ENCODE measurements at regions not wholly inside any gene's neighbourhood (a gene's known extent, or its start where the extent isn't known, plus 50 kb on each side); places are given as distances from the start of the nearest gene placed in this dataset.

DNA sequence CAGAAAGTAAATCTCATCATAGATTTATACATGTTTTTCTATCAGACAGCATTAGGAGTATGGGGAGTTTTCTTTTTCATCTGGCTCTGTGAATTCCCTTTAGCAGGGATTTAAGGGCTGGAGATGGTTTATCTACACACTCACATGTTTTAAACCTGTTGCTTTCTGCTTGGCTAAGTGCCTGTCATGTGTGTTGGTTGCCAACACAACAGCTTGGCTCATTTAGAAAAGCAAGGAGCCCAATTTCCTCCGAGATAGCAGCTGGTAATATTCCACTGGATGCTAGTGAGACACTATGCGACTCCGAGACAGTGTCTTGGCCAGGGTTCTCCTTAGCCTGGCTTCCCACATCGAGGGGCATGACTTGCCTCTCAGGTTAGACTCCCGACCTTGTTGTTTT lies 83.3 kb downstream of the KLF5 start:
- no peak overlapping the region for H3K4me3 ChIP-seq
- no peaks in the 10 kb centered on the region for H3K9me3 ChIP-seq
- no peak for DNase-seq
- no peaks in the 10 kb centered on the region for H3K36me3 ChIP-seq
- TF ChIP-seq, protein P1, sequence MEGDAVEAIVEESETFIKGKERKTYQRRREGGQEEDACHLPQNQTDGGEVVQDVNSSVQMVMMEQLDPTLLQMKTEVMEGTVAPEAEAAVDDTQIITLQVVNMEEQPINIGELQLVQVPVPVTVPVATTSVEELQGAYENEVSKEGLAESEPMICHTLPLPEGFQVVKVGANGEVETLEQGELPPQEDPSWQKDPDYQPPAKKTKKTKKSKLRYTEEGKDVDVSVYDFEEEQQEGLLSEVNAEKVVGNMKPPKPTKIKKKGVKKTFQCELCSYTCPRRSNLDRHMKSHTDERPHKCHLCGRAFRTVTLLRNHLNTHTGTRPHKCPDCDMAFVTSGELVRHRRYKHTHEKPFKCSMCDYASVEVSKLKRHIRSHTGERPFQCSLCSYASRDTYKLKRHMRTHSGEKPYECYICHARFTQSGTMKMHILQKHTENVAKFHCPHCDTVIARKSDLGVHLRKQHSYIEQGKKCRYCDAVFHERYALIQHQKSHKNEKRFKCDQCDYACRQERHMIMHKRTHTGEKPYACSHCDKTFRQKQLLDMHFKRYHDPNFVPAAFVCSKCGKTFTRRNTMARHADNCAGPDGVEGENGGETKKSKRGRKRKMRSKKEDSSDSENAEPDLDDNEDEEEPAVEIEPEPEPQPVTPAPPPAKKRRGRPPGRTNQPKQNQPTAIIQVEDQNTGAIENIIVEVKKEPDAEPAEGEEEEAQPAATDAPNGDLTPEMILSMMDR (IDR thresholded peaks at IDR 0.05), result no peak
- H3K4me1 ChIP-seq, result peaks cover 0 to 2% (median 0%) of the 10 kb centered on the region in 4 donors
- H3K27ac ChIP-seq, result no peak overlapping the region
- H3K27me3 ChIP-seq, result no peaks in the 10 kb centered on the region
- intact Hi-C loops (cut with DNase I; ENCODE audit: low total_unique reads), result no loop called here

DNA sequence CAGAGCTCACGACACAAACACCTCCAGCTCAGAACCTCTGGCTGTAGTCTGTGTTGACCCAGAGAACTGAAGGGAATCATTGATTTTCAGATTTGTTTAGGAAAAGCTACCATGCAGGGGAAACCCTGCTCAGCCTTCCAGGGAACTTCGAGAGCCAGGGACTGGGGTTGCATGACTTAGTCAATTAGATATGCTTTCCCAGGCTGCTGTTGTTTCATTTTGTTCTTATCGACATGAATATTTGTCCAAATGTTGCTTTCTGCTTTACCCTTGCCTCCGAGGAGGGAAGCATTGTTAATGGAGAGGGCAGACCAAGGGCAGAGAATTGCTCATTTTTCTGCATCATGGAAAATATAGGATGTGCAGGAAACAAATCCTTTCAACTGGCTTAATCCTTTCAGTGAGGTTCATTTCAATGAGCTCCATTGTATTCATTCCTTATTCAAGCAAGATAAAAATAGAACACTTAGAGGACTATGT lies 82.5 kb downstream of the KLF5 start:
- Histone ChIP-seq H3K27ac (no peak overlapping the region), H3K36me3 (no peaks in the 10 kb centered on the region), H3K27me3 (no peaks in the 10 kb centered on the region), H3K9me3 (no peaks in the 10 kb centered on the region), H3K4me3 (no peak overlapping the region), H3K4me1 (peaks cover 0 to 2% (median 0%) of the 10 kb centered on the region in 4 donors)
- DNase-seq, result no peak
- TF ChIP-seq, protein P1 (IDR thresholded peaks at IDR 0.05), result no peak
- intact Hi-C loops (cut with DNase I; ENCODE audit: low total_unique reads), result no loop called here

DNA sequence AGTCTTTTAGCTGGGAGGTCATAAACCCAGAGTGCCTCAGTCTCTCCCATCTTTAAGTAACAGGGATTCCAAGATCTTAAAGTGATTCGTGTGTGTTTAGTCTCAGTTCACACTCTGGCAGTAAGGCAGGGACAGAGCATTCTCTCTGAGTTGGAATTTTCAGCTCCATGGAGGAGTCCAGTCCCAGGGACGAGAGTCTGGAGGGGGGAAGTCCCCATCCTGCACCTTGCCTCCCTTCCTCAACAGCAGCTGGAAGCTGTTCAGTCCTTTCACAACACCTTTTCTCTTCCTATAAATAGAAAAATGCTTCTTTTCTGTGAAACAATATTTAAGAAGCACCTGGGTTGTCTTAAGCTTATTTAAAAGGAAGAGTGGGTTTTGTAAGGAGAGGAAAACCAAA lies 82.0 kb downstream of the KLF5 start:
- TF ChIP-seq, protein P1 (IDR thresholded peaks at IDR 0.05), result no peak
- H3K4me3 ChIP-seq, result no peak overlapping the region
- H3K27me3 ChIP-seq, result no peaks in the 10 kb centered on the region
- H3K4me1 ChIP-seq, result peaks cover 0 to 2% (median 0%) of the 10 kb centered on the region in 4 donors
- H3K9me3 ChIP-seq, result no peaks in the 10 kb centered on the region
- H3K27ac ChIP-seq, result no peak overlapping the region
- no peaks in the 10 kb centered on the region for H3K36me3 ChIP-seq
- intact Hi-C loops (cut with DNase I; ENCODE audit: low total_unique reads), result no loop called here
- DNase-seq, result no peak

DNA sequence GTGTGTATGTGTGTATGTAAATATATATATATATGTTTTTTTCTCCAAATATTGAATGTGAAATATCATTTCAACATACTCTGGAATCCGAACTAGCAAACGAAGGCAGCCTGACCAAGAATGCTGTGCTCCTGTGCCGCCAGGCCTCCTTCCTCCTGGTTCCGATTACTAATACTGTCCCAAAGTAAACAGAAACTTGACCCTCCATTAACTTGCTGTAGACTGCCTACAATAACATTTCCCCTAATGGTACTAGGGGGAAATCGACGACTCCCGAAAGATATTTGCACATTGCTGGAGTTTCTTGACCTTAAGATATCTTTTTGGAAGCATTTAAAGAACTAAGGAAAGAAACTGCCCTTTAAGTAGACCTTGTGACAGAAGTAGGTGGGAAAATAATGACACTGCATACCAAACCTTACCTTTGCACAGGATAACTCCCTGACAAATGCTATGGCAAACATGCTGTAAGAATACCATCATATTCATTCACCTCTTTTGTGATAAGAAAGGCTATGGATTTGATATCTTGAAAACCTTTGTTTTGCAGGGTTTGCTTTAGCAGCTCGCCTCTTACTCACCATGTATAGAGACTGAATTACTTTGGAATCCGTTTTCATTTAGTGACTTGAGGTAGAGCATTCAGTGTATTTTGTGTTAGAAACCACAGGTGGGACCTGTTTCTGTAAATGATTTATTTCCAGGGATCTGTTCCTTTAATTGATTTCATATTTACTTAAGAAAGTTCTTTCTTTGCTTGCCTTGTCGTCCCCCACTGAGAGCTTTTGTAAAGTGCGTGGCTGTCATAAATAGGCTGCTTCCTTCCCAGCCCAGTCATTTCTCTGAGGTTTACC lies 80.1 kb downstream of the KLF5 start:
- Histone ChIP-seq H3K9me3 (no peaks in the 10 kb centered on the region), H3K4me1 (peaks cover 0 to 2% (median 0%) of the 10 kb centered on the region in 4 donors), H3K27ac (no peak overlapping the region), H3K27me3 (no peaks in the 10 kb centered on the region), H3K4me3 (no peak overlapping the region), H3K36me3 (no peaks in the 10 kb centered on the region)
- intact Hi-C loops (cut with DNase I; ENCODE audit: low total_unique reads), result no loop called here
- TF ChIP-seq, protein P1 (IDR thresholded peaks at IDR 0.05), result no peak
- no peak for DNase-seq

DNA sequence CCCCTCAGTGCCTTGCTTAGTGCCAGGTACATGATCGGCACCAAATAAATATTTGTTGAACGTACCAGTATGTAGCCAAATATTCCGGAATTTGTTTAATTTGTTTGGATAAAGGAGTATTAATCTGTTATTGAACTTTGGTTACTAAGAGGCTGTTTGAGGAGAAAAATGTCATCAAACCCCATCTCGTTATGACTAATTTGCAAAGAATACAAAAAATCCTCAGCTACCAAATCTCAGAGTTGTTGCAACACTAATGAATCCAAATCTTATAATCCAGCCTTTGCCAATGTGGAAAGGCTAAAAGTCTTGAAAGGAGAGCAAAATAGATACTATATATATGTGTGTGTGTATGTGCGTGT lies 79.5 kb downstream of the KLF5 start:
- Histone ChIP-seq H3K4me1 (peaks cover 0 to 2% (median 0%) of the 10 kb centered on the region in 4 donors), H3K9me3 (no peaks in the 10 kb centered on the region), H3K27ac (no peak overlapping the region), H3K4me3 (no peak overlapping the region), H3K36me3 (no peaks in the 10 kb centered on the region), H3K27me3 (no peaks in the 10 kb centered on the region)
- TF ChIP-seq, protein P1 (IDR thresholded peaks at IDR 0.05), result no peak
- DNase-seq, result no peak
- intact Hi-C loops (cut with DNase I; ENCODE audit: low total_unique reads), result no loop called here

Data from tibial artery (tissue), 4 donors.